Hypothalamus (tissue), 51 donors: ENCODE measurements at regions not wholly inside any gene's neighbourhood (a gene's known extent, or its start where the extent isn't known, plus 50 kb on each side); places are given as distances from the start of the nearest gene placed in this dataset.

Experiments
- DNase-seq, 51 donors: peaks; one replicate each; lab custom pipeline; 2025; lab: John Stamatoyannopoulos, UW

DNA sequence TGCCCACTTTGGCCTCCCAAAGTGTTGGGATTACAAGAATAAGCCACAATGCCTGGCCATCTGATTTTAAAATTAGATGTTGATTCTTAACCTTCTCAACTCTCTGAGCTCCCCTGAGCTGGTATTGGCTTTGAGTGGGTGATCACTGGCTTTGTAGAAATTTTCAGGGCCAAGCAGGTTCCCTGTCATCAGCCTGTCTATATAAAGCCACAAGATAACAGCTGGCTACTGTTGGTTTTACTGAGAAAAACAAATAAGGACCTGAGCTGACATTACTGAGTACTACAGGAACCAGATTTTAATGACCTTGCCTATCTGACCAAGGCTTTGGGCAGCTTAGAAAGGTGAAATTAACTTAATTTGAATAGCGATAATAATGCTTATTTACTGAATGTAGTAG, 153.6 kb downstream of the MSX2 start:
- no peak for DNase-seq

GRCh38 chr5:174872271-174872670, 147.9 kb downstream of the MSX2 start:
- DNase-seq, result no peak

DNA sequence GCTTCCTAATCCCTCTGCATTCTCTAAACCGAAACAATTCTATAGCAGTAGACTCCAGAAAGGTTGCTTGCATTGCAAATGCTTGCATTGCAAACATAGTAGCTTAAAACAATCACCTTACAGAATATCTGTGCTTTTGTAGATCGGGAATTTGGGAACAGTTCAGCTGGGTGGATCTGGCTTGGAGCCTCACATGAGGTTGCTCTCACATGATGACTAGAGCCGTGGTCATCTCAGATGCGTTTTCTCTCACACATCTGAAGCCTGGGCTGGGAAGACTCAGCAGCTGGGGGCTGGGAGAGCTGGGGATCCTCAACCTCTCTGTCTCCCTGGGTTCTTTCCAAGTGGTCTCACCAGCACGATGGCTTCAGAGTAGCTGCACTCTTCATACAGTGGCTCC, 127.8 kb downstream of the MSX2 start:
- DNase-seq, result no peak

- no peak for DNase-seq
Measured at GRCh38 chr5:174850565-174851169, 126.3 kb downstream of the MSX2 start.

DNA sequence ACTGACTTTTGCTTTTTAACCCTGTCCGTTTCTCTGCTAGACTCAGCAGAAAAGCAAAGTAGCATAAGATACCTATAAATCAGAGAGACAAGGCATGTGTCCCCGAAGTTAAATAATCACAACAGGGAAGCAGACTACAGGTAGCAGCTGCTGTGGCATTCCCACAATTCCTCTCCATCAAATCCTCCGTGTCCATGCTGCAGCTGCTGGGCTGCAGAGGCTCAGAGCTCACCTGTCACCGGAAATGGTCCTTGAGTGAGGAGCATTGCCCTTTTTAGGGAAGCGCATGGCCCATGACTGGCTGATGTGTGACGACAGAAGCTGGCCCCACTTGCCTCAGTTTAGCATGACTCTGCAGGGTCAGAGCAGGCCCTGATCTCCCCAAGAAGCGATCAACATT, 125.0 kb downstream of the MSX2 start:
- no peak for DNase-seq

GRCh38 chr5:174844971-174845370, 120.6 kb downstream of the MSX2 start:
- DNase-seq, result peak in 10 of 51 donors; percentile 5 to 52 (median 16)

GRCh38 chr5:174843263-174844250, 119.2 kb downstream of the MSX2 start:
- DNase-seq, result no peak

DNA sequence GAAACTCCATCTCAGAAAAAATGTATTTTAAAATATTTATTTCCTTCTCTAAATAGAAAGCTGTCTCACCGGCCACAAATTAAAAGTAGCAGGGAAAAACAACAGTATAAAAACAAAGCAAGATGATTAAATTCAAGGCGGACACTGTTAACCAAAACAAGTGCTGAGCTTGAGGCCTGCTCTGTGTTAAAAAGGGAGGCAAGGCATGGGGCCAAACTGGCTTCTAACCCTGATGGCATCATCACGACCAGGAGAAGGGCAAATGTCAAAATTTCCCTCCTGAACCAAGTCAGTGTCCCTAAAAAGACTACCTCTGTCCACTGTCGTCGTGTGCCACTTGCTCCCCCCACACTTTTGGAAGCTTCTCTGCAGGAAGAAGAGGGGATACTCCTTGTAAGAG, 116.1 kb downstream of the MSX2 start:
- DNase-seq, result no peak

DNA sequence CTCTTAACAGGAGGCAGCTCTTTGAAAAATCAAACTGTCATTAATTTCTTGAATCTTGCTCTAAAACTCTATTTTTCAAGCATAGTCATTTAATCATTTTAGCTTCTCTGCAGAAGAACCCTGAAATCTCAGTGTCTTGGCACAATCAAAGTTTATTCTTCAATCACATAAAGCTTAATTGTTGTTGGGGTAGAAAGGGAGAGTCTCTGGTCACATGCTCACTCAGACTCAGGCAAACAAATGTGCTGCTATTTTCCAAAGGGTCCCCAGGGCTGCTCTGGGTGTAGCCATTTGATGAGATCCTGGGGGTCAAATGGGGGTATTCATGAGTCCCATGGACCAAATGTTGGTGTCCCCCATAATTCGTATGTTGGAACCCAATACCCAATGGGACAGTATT, 114.8 kb downstream of the MSX2 start:
- peak in 11 of 51 donors; percentile 3 to 57 (median 15) for DNase-seq

DNA sequence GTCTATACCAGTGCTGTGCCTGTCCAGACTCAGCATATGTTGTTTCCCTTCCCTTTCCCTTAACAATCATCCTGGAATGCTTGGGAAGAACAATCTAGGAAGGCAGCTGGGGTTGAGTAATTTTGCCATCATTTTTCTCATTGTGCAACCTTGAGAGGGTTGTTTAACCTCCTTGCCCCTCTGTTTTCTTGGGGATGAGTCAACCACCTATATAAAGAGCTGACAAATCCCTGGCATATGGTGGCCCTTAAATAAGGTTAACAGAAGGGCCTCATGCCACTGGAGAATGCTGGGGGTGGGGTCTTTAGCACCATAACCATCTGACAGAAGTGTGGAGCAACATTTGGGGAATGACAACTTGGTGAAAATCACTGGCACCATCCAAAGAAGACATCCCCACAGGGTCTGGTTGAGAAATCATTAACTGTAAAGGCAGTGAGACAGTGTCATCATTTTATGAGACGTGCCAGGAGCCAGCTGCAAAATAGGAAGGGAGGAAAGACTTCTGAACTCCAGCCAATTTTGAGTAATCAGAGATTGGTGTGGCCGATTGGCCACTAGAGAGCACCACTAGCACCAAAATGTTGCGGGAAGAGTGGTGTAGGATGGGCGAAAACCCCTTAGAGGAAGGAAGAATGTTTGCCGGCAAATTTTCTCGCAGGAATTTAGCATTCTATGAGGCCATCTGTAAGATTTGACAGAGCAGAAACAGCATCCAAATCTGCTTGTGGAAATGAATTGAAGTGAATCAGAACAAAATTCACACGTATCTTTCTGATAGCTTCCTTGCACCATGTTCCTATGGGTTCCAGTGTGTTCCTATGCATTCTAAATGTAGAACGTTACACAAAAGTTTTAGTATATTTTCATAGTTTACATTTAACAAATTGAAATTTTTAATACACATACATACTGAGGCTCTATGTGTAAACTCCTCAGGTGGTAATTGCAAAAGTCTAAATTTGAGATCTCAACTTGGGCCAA, 113.8 kb downstream of the MSX2 start:
- peak in 16 of 51 donors; percentile 3 to 45 (median 14) for DNase-seq

GRCh38 chr5:174834081-174834480, 109.7 kb downstream of the MSX2 start:
- no peak for DNase-seq

GRCh38 chr5:174832811-174833210, 108.4 kb downstream of the MSX2 start:
- DNase-seq, result no peak

GRCh38 chr5:174832025-174832424, 107.6 kb downstream of the MSX2 start:
- DNase-seq, result no peak

DNA sequence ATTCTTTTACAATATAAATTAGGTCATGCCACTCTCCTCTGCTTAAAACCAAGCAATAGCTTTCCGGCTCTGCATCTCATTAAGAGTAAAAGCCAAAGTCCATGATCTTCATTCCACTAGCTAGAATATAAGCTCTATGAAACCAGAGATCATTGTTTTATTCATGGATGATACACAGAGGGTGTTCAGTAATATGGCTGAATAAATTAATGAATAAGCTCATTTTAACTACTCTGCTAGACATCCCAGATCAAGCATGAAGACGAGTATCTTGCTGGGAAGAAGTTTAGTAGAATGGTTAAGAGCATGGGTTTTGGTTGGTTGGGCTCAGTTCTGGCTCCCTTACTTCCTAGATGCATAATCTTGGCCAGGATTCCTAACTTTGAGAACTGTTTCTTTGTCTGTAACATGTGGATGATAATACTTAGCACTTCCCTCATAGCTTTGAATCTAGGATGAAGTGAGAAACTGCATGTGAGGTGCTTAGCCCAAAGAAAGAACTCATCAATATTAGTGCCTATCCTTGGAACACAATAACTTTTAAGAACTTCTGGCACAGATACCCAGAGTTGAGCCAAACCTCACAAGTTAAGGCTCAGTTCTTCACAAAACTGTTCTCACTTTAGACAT, 106.8 kb downstream of the MSX2 start:
- no peak for DNase-seq

DNA sequence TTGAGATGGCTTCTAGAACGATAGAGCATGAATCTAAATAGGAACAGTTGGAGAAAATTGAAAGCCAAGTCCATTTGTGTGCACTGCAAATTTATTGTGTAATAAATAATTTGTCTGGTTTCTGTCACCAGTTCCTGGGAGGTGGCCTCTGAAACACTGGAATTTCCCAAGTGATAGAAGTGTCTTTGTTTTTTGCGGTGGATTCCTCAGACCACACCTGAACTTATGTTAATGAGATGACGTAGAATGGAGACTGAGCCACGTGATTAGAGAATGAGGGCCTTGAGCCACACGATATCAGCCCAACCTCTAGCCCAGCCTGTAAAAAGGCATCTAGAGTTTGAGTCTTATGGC, 105.1 kb downstream of the MSX2 start:
- no peak for DNase-seq

GRCh38 chr5:174828804-174829510, 104.6 kb downstream of the MSX2 start:
- no peak for DNase-seq

DNA sequence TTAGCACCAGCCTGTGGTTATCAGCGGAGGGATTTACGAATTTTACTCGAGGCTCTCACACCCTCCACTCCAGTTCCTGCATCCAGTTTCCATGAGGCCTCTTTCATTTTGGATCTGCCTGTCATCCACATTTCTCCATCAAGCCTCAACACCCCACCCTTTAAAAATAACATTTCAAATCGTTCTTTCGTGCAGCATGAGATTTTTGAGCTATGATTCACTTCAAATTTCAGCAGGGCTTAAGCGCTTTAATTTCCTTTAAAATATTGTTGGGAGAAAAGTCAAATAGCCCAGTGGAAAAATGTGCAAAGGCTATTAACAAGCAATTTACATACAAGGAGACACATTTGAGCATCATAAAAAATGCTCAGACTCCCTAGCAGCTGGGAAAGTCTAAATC, 103.2 kb downstream of the MSX2 start:
- DNase-seq, result no peak

GRCh38 chr5:174825587-174825986, 101.2 kb downstream of the MSX2 start:
- no peak for DNase-seq

- DNase-seq, result no peak
Measured at GRCh38 chr5:174818430-174818829, 94.0 kb downstream of the MSX2 start.

DNA sequence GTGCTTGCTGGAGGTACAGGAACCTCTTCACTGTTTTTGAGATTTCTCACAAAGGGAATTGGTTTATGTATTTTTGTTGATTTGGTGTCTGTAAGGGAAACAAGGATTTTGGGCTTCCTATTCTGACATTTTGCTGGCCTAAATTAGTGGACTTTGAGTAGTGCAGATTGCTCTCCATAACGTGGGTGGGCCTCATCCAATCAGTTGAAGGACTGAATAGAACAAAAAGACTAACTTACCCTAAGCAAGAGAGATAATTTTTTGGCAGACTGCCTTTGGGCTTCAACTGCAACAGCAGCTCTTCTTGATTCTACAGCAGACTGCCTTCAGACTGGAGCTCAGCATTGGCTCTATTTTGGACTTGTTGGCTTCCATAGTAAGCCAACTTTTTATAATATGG, 93.2 kb downstream of the MSX2 start:
- DNase-seq, result no peak
